ENCODE measurements at regions not wholly inside any gene's neighbourhood (a gene's known extent, or its start where the extent isn't known, plus 50 kb on each side); places are given as distances from the start of the nearest gene placed in this dataset.
"Not testable (repeated sequence)": the region's sequence is repeated elsewhere in the genome, so short reads cannot be mapped to it uniquely, and the experiment has no call there.

DNA sequence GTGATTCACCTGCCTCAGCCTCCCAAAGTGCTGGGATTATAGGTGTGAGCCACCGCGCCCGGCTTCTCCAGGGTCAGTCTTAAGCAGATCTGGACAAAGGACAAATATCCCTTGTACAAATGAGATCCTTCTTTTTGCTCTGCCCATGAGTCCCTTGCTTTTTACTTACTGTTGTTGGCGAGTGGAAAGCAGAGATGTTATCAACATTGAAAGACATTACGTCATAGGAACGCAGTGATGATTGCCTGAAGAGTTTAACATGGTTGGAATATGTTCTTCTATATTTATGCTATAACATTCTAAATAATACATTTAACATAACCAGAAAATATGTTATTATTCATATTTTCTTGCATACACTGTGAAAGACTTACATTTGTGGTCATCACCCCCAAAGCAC lies 644.3 kb upstream of the LRRN3 start:
- no peaks in the 10 kb centered on the region for H3K9me3 Mint-ChIP-seq
- H3K27me3 Mint-ChIP-seq: no peaks in the 10 kb centered on the region
- no peaks in the 10 kb centered on the region for H3K4me1 Mint-ChIP-seq
- no peak for DNase-seq
- H3K36me3 Mint-ChIP-seq: no peaks in the 10 kb centered on the region
- CTCF ChIA-PET: no interaction called here
- H3K27ac Mint-ChIP-seq: no peak overlapping the region
- H3K4me3 Mint-ChIP-seq: no peak overlapping the region

DNA sequence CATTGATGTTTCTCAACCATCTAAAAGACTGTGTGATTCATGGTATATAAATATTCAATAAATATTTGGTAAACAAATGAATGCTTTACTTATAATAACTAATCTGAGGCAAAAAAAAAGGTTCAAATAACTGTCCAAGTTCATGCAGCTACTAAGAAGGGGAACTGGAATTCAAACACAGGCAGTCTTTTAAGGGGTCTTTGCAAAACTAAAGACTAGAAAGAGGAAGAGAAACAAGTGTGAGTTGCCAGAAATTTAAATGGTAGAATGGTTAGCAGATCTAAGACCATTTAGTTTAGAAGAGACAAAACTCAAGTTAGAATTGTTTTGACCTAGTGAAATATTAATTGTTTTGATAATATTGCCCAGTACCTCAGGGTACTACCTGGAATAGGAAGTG lies 642.0 kb upstream of the LRRN3 start:
- no peak overlapping the region for H3K27ac Mint-ChIP-seq
- no peaks in the 10 kb centered on the region for H3K4me1 Mint-ChIP-seq
- no peaks in the 10 kb centered on the region for H3K9me3 Mint-ChIP-seq
- H3K4me3 Mint-ChIP-seq: no peak overlapping the region
- no peaks in the 10 kb centered on the region for H3K36me3 Mint-ChIP-seq
- CTCF ChIA-PET: no interaction called here
- no peak for DNase-seq
- H3K27me3 Mint-ChIP-seq: no peaks in the 10 kb centered on the region

DNA sequence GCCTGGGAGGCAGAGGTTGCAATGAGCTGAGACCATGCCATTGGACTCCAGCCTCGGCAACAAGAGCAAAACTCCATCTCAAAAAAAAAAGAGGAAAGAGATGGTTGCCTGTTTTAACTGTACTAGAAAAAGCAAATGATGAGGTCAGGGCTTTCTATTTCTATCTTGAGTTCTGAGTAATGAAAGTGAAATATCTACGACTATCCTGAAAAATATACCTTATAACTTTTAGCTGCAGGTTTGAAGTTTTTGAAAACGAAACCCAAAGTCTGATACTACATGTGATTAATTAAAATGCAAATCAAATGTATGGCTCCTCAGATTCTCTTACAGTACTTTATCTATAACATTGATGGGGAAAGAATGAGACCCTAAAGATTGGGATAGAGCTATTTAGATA lies 636.2 kb upstream of the LRRN3 start:
- no peaks in the 10 kb centered on the region for H3K27me3 Mint-ChIP-seq
- no peaks in the 10 kb centered on the region for H3K9me3 Mint-ChIP-seq
- H3K27ac Mint-ChIP-seq: no peak overlapping the region
- CTCF ChIA-PET: no interaction called here
- H3K36me3 Mint-ChIP-seq: no peaks in the 10 kb centered on the region
- H3K4me1 Mint-ChIP-seq: peaks cover 2% of the 10 kb centered on the region
- no peak for DNase-seq
- no peak overlapping the region for H3K4me3 Mint-ChIP-seq

DNA sequence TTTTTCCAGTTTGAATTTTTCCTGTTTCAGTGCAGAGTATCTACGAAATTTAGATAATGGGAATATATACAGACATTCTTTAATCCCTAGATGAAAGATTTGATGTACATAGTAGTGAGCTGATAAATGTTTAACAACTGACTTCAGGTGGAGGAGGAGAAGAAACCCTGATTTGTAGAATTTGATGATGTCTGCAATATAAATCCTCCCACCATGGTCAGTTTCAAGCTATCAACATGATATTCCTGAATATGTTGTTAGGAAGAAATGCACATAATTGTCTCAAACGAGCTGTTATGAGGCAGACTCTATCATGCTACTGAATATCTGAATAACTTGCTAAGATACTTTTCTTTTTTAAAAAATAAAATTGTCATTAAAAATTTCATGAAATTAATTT lies 629.3 kb upstream of the LRRN3 start:
- Mint-ChIP-seq H3K27me3 (no peaks in the 10 kb centered on the region), H3K27ac (no peak overlapping the region)
- CTCF ChIA-PET: no interaction called here

DNA sequence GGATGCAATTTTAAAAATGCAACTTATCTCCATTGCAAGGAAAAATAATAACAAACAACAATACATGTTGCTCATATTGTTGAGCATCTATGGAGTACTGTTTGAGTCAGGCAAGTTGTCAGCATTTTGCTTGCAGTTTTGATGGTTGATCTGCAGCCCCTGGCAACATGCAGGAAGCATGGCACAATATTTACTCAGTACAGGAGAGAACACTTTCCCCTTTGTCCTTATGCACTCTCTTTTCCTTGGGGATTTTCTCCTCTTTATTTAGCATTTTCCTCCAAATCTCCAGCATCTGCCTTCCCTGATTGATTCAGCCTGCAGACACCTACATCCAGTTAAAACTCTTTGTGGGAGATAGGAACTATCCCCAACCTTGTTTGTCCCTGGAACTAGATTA lies 620.5 kb upstream of the LRRN3 start:
- CTCF ChIA-PET: no interaction called here
- no peaks in the 10 kb centered on the region for H3K27me3 Mint-ChIP-seq
- no peak for DNase-seq
- H3K4me3 Mint-ChIP-seq: no peak overlapping the region
- no peaks in the 10 kb centered on the region for H3K9me3 Mint-ChIP-seq
- no peaks in the 10 kb centered on the region for H3K4me1 Mint-ChIP-seq
- H3K36me3 Mint-ChIP-seq: no peaks in the 10 kb centered on the region
- H3K27ac Mint-ChIP-seq: no peak overlapping the region

More for the DNA sequence above, 629.3 kb upstream of the LRRN3 start:
- Mint-ChIP-seq H3K4me3 (no peak overlapping the region), H3K4me1 (no peaks in the 10 kb centered on the region), H3K36me3 (no peaks in the 10 kb centered on the region), H3K9me3 (no peaks in the 10 kb centered on the region)
- DNase-seq: no peak

DNA sequence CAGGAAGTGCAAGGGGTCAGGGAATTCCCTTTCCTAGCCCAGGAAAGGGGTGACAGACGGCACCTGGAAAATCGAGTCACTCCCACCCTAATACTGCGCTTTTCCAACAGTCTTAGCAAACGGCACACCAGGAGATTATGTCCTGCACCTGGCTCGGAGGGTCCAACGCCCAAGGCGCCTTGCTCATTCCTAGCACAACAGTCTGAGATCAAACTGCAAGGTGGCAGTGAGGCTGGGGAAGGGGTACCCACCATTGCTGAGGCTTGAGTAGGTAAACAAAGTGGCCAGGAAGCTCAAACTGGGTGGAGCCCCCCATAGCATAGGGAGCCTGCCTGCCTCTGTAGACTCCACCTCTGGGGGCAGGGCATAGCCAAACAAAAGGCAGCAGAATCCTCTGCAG lies 618.5 kb upstream of the LRRN3 start:
- H3K4me3 Mint-ChIP-seq, H3K27me3 Mint-ChIP-seq, H3K4me1 Mint-ChIP-seq, H3K9me3 Mint-ChIP-seq, CTCF ChIA-PET, DNase-seq, H3K36me3 Mint-ChIP-seq, H3K27ac Mint-ChIP-seq: not testable (repeated sequence)

DNA sequence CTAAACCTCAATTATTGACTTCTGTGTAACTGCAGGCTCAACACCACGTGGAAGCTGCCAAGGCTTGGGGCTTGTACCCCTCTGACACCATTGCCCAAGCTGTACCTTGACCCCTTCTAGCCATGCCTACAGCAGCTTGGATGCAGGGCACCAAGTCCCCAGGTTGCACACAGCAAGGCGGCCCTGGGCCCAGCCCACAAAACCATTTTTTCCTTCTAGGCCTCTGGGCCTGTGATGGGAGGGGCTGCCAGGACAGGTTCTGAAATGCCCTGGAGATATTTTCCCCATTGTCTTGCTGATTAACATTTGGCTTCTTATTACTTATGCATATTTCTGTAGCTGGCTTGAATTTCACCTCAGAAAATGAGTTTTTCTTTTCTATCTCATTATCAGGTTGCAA lies 610.0 kb upstream of the LRRN3 start:
- DNase-seq: no peak
- Mint-ChIP-seq H3K4me3 (no peak overlapping the region), H3K27me3 (no peaks in the 10 kb centered on the region), H3K9me3 (peaks cover 9% of the 10 kb centered on the region), H3K4me1 (no peaks in the 10 kb centered on the region), H3K36me3 (no peaks in the 10 kb centered on the region), H3K27ac (no peak overlapping the region)
- CTCF ChIA-PET: no interaction called here

DNA sequence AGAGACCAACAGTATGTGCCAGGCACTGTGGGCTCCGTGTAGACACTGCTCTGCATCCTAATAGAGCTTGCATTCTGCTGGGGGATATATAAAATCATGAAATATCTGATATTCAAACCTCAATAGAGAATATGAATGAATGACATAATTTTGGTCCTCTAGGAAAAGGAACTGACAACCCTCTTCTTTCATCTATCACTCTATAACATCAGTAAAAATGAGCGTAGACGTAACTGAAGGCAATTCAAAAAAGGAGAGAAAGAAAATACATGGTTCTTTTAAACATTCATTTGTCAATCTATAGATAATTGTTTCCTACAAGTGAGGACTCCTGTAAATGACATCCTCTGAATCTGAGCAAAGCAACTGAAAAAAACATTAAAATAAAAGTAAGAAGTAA lies 607.4 kb upstream of the LRRN3 start:
- Mint-ChIP-seq H3K36me3 (no peaks in the 10 kb centered on the region), H3K27ac (no peak overlapping the region), H3K27me3 (no peaks in the 10 kb centered on the region), H3K4me3 (no peak overlapping the region), H3K4me1 (no peaks in the 10 kb centered on the region), H3K9me3 (peaks cover 9% of the 10 kb centered on the region)
- DNase-seq: no peak
- CTCF ChIA-PET: no interaction called here

DNA sequence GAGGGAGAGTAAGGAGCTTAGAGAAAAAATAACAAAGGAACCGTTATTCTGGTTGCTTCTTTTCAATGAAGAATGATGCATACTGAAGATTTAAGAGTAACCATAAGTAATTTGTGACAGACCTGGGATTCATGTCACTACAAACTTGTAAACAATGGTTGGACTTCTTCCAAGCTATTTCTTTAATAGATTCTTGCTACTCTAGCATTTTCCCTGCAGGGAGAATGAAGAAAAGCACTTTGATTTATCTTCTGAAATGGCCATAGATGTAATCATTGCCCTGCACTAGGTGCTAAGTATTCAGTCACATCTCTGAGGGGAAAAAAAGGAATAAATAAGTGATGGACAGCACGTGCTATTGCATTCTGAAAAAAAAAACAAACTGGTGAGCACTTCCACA lies 606.6 kb upstream of the LRRN3 start:
- H3K9me3 Mint-ChIP-seq: peaks cover 9% of the 10 kb centered on the region
- no peak overlapping the region for H3K27ac Mint-ChIP-seq
- DNase-seq: no peak
- no peaks in the 10 kb centered on the region for H3K27me3 Mint-ChIP-seq
- CTCF ChIA-PET: no interaction called here
- no peaks in the 10 kb centered on the region for H3K36me3 Mint-ChIP-seq
- no peaks in the 10 kb centered on the region for H3K4me1 Mint-ChIP-seq
- no peak overlapping the region for H3K4me3 Mint-ChIP-seq

DNA sequence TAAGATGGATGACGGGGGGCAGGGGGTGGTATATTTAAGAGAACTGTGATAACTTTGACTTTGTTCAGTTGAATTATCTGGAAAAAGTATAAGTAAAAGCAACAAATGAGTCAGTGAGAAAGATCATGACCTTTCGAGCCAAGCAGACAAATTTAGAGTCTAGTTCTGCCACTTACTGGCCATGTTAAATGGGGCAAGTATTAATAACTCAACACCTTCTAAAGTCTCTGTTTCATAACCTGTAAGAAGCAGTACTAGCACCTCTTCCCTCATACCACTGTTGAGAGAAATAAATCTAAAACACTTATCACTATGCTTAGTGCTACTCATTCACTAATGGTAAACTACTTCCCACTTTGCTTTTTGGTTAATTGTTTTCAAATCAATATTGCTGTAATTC lies 604.4 kb upstream of the LRRN3 start:
- CTCF ChIA-PET: no interaction called here
- Mint-ChIP-seq H3K36me3 (no peaks in the 10 kb centered on the region), H3K9me3 (peaks cover 4% of the 10 kb centered on the region), H3K27ac (no peak overlapping the region), H3K4me1 (no peaks in the 10 kb centered on the region), H3K4me3 (no peak overlapping the region), H3K27me3 (no peaks in the 10 kb centered on the region)
- DNase-seq: no peak

DNA sequence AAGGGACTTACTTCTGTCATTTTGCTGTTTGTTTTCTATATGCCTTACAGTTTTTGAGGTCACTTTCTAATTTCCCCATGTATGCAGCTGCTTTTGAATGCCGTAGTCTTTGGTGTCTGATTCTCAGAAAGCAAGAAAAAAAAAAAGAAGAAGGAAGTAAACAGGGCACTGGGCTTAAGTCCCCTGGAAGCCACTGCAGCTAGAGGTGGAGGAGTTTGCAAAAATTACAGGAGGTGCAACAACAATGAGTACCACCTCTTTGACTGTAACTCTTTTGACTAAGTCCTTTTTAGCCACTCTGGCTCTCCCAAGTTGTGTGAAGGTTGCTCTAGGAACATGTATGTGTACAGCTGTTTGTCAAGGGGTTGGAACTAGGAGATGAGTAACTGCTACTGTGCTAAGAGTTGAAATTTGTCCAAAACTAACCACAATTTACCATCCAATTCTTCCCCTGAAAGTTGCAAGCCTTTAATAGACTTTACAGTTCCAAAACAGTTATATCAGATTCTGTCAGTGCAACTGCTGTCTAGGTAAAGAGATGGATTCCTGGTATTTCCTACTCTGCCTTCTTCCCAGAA lies 588.0 kb upstream of the LRRN3 start:
- DNase-seq: no peak
- no peak overlapping the region for H3K27ac Mint-ChIP-seq

DNA sequence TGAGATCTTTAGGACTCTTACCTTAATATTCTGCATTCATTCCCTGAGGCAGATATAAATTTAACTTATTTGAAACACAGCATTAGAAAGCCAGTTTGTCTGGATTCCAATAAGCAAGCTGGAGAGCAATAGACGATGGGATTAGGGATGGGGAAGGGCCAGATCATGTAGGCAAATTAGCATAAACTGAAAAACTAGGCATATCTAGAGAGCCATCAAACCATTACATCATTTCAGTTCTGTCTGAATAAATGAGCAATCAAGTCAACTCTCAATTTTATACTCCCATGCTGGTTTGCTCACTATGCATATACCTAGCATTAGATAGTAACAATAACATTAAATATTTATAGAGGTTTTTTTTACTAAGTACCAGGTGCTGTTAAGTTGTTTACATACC lies 583.6 kb upstream of the LRRN3 start:
- Mint-ChIP-seq H3K9me3 (no peaks in the 10 kb centered on the region), H3K27me3 (no peaks in the 10 kb centered on the region), H3K27ac (no peak overlapping the region), H3K4me3 (no peak overlapping the region), H3K36me3 (no peaks in the 10 kb centered on the region), H3K4me1 (peaks cover 10% of the 10 kb centered on the region)
- DNase-seq: no peak
- CTCF ChIA-PET: interaction anchor here (0.7 kb wide), 1 partner anchor 13 kb away, joined by 3 read pairs; no protein-coding TSS in a partner anchor

More for the DNA sequence above, 588.0 kb upstream of the LRRN3 start:
- H3K9me3 Mint-ChIP-seq: no peaks in the 10 kb centered on the region
- H3K4me3 Mint-ChIP-seq: no peak overlapping the region
- peaks cover 10% of the 10 kb centered on the region for H3K4me1 Mint-ChIP-seq
- H3K27me3 Mint-ChIP-seq: no peaks in the 10 kb centered on the region
- H3K36me3 Mint-ChIP-seq: no peaks in the 10 kb centered on the region
- CTCF ChIA-PET: no interaction called here

DNA sequence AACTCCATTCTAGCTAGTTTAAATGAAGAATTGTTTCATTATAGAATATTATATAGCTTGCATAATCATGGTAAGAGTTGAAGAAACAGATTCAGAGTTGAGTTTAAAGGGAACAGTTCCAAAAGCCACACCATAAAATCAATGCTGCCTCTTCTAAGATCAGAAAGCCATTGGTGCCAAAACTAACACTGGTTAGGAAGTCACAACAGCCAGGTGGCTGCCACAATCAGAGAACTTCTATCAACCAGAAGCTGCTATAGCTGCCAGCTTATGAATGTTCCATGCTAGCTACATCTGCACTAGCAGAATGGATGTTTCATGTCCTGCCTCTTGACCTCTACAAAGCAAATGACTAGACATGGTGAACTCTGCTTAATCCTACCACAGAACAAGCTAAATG lies 583.1 kb upstream of the LRRN3 start:
- CTCF ChIA-PET: interaction anchor here (0.7 kb wide), 1 partner anchor 13 kb away, joined by 3 read pairs; no protein-coding TSS in a partner anchor
- no peaks in the 10 kb centered on the region for H3K27me3 Mint-ChIP-seq
- no peaks in the 10 kb centered on the region for H3K36me3 Mint-ChIP-seq
- H3K4me1 Mint-ChIP-seq: peaks cover 7% of the 10 kb centered on the region
- H3K27ac Mint-ChIP-seq: no peak overlapping the region
- H3K9me3 Mint-ChIP-seq: no peaks in the 10 kb centered on the region
- no peak overlapping the region for H3K4me3 Mint-ChIP-seq
- DNase-seq: no peak

DNA sequence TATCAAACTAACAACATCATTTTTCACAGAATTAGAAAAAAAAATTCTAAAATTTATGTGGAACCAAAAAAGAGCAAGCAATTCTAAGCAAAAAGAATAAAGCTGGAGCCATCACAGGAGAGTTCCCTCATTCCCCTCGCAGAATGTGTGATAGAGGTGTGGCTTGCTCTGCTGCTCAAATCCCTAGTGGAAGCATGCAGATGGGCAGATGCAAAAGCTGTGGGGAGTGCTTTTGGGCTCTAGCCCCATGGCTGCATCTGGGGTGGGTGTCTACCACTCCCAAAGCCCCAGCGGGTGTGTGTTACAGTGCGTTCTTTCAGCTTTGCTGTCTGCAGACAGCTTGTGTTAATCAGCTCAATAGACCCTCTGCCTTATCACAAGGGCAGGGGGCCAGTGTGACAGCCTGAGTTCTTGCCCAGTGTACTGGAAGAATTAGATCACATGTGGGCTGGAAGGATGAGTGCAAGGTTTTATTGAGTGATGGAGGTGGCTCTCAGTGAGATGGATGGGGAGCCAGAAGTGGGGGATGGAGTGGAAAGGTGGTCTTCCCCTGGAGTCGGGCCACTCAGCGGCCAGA lies 575.9 kb upstream of the LRRN3 start:
- H3K4me1 Mint-ChIP-seq, H3K36me3 Mint-ChIP-seq, DNase-seq, H3K27ac Mint-ChIP-seq, H3K4me3 Mint-ChIP-seq, H3K9me3 Mint-ChIP-seq, CTCF ChIA-PET, H3K27me3 Mint-ChIP-seq: not testable (repeated sequence)

DNA sequence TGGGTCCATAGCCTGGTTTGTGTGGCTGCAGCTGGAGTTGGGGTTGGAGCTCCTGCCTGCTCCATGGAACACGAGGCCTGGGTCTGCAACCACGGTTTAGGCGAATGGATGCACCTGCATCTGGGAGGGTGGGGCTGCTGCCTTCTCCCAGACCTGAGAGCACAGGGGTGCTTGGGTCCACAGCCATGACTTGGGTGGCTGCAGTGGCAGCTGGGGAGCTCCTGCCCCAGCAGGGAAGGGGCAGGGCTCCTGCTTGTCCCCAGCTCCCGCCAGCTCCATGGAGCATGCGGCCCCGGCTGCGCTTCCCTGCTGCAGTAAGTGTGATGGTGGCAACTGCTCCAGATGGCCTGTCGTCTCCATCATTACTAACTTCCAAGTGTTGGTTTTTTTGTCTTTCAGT lies 571.1 kb upstream of the LRRN3 start:
- Mint-ChIP-seq H3K4me3 (no peak overlapping the region), H3K27me3 (no peaks in the 10 kb centered on the region), H3K27ac (no peak overlapping the region), H3K36me3 (no peaks in the 10 kb centered on the region), H3K9me3 (no peaks in the 10 kb centered on the region), H3K4me1 (no peaks in the 10 kb centered on the region)
- DNase-seq: no peak
- CTCF ChIA-PET: no interaction called here

Measured in activated naive CD4-positive, alpha-beta T cell treated with anti-CD3 and anti-CD28 coated beads, Interleukin-2, amount 10 ng/mL, durations not matched to agents 7 days and 5 days (primary cell).